Omental fat pad (tissue), 3 donors: ENCODE measurements at regions not wholly inside any gene's neighbourhood (a gene's known extent, or its start where the extent isn't known, plus 50 kb on each side); places are given as distances from the start of the nearest gene placed in this dataset.

Experiments
- ATAC-seq: fragments of 150-250 bp; one replicate; pipeline ENCODE4 v1.9.1; 2016; ENCODE audit warnings: mild to moderate bottlenecking, moderate library complexity; ENCODE audit not compliant: low FRiP score
- DNase-seq: peaks from one replicate; pipeline ENCODE4 v3.0.0-alpha.2; 2019; ENCODE audit warnings: low spot score
- CTCF ChIP-seq, 3 donors: fragments of 450-650 bp; IDR thresholded peaks; one replicate each; pipeline ENCODE4 v1.5.1; 2016 to 2017; ENCODE audit warnings: antibody characterized with exemption in 3 of 3, mild to moderate bottlenecking in 3 of 3, moderate library complexity in 2 of 3

- no peak for TF ChIP-seq CTCF (IDR thresholded peaks at IDR 0.05)
- DNase-seq: no peak
- ATAC-seq: no peak
Measured at GRCh38 chr19:27894906-27895754, 1317.8 kb downstream of the UQCRFS1 start.

GRCh38 chr19:27892500-27892899 is 1320.5 kb downstream of the UQCRFS1 start:
- no peak for DNase-seq
- ATAC-seq: no peak
- TF ChIP-seq CTCF (IDR thresholded peaks at IDR 0.05): no peak

- ATAC-seq (no peak), DNase-seq (no peak)
- TF ChIP-seq CTCF (IDR thresholded peaks at IDR 0.05): no peak
Measured at GRCh38 chr19:27891411-27891810, 1321.5 kb downstream of the UQCRFS1 start.

- no peak for ATAC-seq
- TF ChIP-seq CTCF (IDR thresholded peaks at IDR 0.05): no peak
- no peak for DNase-seq
Measured at GRCh38 chr19:27890696-27891095, 1322.3 kb downstream of the UQCRFS1 start.

GRCh38 chr19:27890206-27890605 is 1322.7 kb downstream of the UQCRFS1 start:
- no peak for TF ChIP-seq CTCF (IDR thresholded peaks at IDR 0.05)
- no peak for ATAC-seq
- no peak for DNase-seq

- DNase-seq (no peak), ATAC-seq (no peak)
- no peak for TF ChIP-seq CTCF (IDR thresholded peaks at IDR 0.05)
Measured at GRCh38 chr19:27889156-27889555, 1323.8 kb downstream of the UQCRFS1 start.

- DNase-seq (no peak), ATAC-seq (no peak)
- TF ChIP-seq CTCF (IDR thresholded peaks at IDR 0.05): no peak
Measured at GRCh38 chr19:27887946-27888345, 1325.0 kb downstream of the UQCRFS1 start.
